Activated naive CD4-positive, alpha-beta T cell treated with anti-CD3 and anti-CD28 coated beads for 36 hours (primary cell): ENCODE measurements at regions not wholly inside any gene's neighbourhood (a gene's known extent, or its start where the extent isn't known, plus 50 kb on each side); places are given as distances from the start of the nearest gene placed in this dataset.
A peak's percentile ranks its signal among the peaks of the same experiment; 100 is the strongest.

Experiments
- CTCF ChIA-PET: fragments of 350-600 bp; sonication (Branson Sonifier 250); formaldehyde crosslinking; loops from one replicate; lab custom pipeline; 2021; ENCODE audit warnings: antibody characterized with exemption; lab: Charles Lee
- DNase-seq: peaks from one replicate; pipeline ENCODE4 v3.0.0-alpha.2; 2020
- H3K27ac Mint-ChIP-seq: one replicate; pipeline ENCODE4 v1.8.0; 2021; ENCODE audit warnings: mild to moderate bottlenecking, mixed read lengths
- H3K27me3 Mint-ChIP-seq: one replicate; pipeline ENCODE4 v1.8.0; 2021; ENCODE audit warnings: low read depth, mixed read lengths
- H3K36me3 Mint-ChIP-seq: one replicate; pipeline ENCODE4 v1.8.0; 2021; ENCODE audit warnings: low read depth, mixed read lengths
- H3K4me1 Mint-ChIP-seq: one replicate; pipeline ENCODE4 v1.8.0; 2021; ENCODE audit warnings: low read depth, mixed read lengths
- H3K4me3 Mint-ChIP-seq: one replicate; pipeline ENCODE4 v1.8.0; 2021; ENCODE audit warnings: mild to moderate bottlenecking, moderate library complexity, mixed read lengths
- H3K9me3 Mint-ChIP-seq: one replicate; pipeline ENCODE4 v1.8.0; 2021; ENCODE audit warnings: mixed read lengths
- intact Hi-C: fragments of 100-400 bp; cut with micrococcal nuclease; formaldehyde crosslinking; loops from one replicate; pipeline ENCODE4 v1.15.1; 2023

- no peak for DNase-seq
- Mint-ChIP-seq H3K27me3 (no peaks in the 10 kb centered on the region), H3K36me3 (no peaks in the 10 kb centered on the region), H3K4me3 (no peak overlapping the region), H3K4me1 (no peaks in the 10 kb centered on the region), H3K27ac (no peak overlapping the region), H3K9me3 (no peaks in the 10 kb centered on the region)
- CTCF ChIA-PET, result no interaction called here
- intact Hi-C loops, result no loop called here
Observed at GRCh38 chrY:17368413-17368812, 511.6 kb downstream of the CDY2B start.

DNA sequence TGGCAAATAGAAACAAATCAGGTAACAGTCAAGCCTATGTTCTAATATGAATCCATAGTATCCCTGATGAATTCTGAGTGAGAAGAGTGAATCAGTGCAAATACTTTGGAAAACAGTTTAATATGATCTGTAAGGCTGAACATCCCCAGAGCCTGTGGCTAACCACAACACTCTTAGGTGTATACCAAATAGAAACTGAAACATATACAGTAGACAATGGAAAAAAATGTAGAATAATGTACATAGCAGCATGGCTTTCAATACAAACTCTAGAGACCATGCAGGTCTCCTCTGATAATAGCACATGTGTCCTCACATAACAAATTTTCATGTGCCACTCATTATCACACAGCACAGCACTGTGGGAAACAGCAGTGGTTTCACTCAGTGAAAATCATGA, 513.6 kb downstream of the CDY2B start:
- DNase-seq, result no peak
- intact Hi-C loops, result no loop called here
- Mint-ChIP-seq H3K27me3 (no peaks in the 10 kb centered on the region), H3K36me3 (no peaks in the 10 kb centered on the region), H3K4me3 (no peak overlapping the region), H3K4me1 (no peaks in the 10 kb centered on the region), H3K9me3 (no peaks in the 10 kb centered on the region), H3K27ac (no peak overlapping the region)
- CTCF ChIA-PET, result no interaction called here

- Mint-ChIP-seq H3K9me3 (peaks cover 5% of the 10 kb centered on the region), H3K4me1 (no peaks in the 10 kb centered on the region), H3K36me3 (no peaks in the 10 kb centered on the region), H3K27ac (no peak overlapping the region), H3K27me3 (no peaks in the 10 kb centered on the region), H3K4me3 (no peak overlapping the region)
- CTCF ChIA-PET, result no interaction called here
- intact Hi-C loops, result no loop called here
- no peak for DNase-seq
Observed at GRCh38 chrY:17339028-17339427, 541.0 kb downstream of the CDY2B start.

- no peaks in the 10 kb centered on the region for H3K27me3 Mint-ChIP-seq
- no peaks in the 10 kb centered on the region for H3K9me3 Mint-ChIP-seq
- no peaks in the 10 kb centered on the region for H3K36me3 Mint-ChIP-seq
- CTCF ChIA-PET, result no interaction called here
- DNase-seq, result no peak
- no peak overlapping the region for H3K27ac Mint-ChIP-seq
- intact Hi-C loops, result no loop called here
- no peaks in the 10 kb centered on the region for H3K4me1 Mint-ChIP-seq
- no peak overlapping the region for H3K4me3 Mint-ChIP-seq
Observed at GRCh38 chrY:17330733-17331132, 549.3 kb downstream of the CDY2B start.

DNA sequence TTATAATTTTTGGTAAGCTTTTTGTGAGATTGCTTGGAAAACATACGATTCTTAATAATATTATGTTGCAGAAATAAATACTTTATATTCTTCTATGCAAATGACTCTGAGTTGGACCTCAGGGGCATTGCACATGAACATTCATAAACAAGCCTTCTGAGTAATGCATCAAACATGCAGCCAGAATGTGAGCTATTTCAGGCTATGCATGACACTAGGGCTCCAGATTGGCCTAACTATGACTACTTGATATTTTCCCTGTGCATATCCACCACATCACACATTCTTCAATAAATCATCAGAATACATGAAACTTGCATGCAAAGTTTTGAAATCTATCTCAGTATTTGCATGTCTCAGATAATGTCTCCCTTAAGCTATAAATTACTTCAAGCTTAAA, 560.1 kb downstream of the CDY2B start:
- Mint-ChIP-seq H3K4me3 (no peak overlapping the region), H3K36me3 (no peaks in the 10 kb centered on the region), H3K27me3 (no peaks in the 10 kb centered on the region), H3K9me3 (peaks cover 3% of the 10 kb centered on the region), H3K4me1 (no peaks in the 10 kb centered on the region), H3K27ac (no peak overlapping the region)
- no peak for DNase-seq
- CTCF ChIA-PET, result no interaction called here
- intact Hi-C loops, result no loop called here

DNA sequence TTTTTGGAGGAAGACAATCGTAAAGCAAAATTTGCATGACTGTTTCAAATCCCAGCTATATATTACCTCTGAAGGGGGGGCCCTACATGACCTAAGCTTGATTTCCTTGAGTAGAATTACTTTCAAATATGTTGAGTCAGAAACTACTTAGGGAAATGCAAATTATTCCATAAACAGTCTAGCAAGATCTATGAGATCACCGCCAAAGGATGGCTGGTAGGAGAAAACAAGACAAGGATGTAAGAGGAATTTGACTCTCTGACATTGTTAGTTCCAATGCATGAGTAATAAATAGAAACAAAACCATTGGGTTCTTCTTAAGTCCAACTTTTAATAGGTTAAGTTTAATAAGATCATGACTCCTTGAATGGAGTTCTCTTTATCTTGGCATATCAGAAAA, 561.4 kb downstream of the CDY2B start:
- intact Hi-C loops, result no loop called here
- CTCF ChIA-PET, result no interaction called here
- no peak for DNase-seq
- Mint-ChIP-seq H3K4me3 (no peak overlapping the region), H3K27ac (no peak overlapping the region), H3K9me3 (no peaks in the 10 kb centered on the region), H3K36me3 (no peaks in the 10 kb centered on the region), H3K4me1 (no peaks in the 10 kb centered on the region), H3K27me3 (no peaks in the 10 kb centered on the region)

- no peaks in the 10 kb centered on the region for H3K36me3 Mint-ChIP-seq
- no peaks in the 10 kb centered on the region for H3K4me1 Mint-ChIP-seq
- H3K27ac Mint-ChIP-seq, result no peak overlapping the region
- H3K9me3 Mint-ChIP-seq, result peaks cover 1% of the 10 kb centered on the region
- no peaks in the 10 kb centered on the region for H3K27me3 Mint-ChIP-seq
- H3K4me3 Mint-ChIP-seq, result no peak overlapping the region
- DNase-seq, result peak; percentile 3
- intact Hi-C loops, result no loop called here
- CTCF ChIA-PET, result no interaction called here
Observed at GRCh38 chrY:17277056-17277455, 603.0 kb downstream of the CDY2B start.

- H3K9me3 Mint-ChIP-seq, result no peaks in the 10 kb centered on the region
- CTCF ChIA-PET, result no interaction called here
- H3K4me3 Mint-ChIP-seq, result no peak overlapping the region
- intact Hi-C loops, result no loop called here
- no peaks in the 10 kb centered on the region for H3K36me3 Mint-ChIP-seq
- no peaks in the 10 kb centered on the region for H3K27me3 Mint-ChIP-seq
- no peak for DNase-seq
- H3K4me1 Mint-ChIP-seq, result no peaks in the 10 kb centered on the region
- no peak overlapping the region for H3K27ac Mint-ChIP-seq
Observed at GRCh38 chrY:17259497-17259896, 620.5 kb downstream of the CDY2B start.

DNA sequence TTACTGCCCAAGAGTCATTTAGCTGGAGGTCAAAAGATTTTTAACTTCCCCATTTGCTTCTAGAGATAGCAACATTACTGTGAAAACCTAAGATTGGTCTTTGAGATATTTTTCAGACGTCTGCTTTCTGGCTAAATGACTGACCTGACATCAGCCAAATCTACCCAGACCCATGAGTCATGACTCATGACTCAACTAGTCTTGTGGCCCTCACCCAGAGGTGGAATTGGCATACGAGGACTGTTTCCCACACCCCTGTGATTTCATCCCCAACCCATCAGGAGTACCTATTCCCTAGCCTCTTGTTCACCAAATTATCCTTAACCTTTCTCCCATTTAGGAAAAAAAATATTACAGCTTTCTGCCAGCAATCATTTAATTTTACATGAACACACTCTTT, 641.6 kb downstream of the CDY2B start:
- intact Hi-C loops, result no loop called here
- Mint-ChIP-seq H3K36me3 (no peaks in the 10 kb centered on the region), H3K27ac (no peak overlapping the region), H3K9me3 (peaks cover 5% of the 10 kb centered on the region), H3K4me1 (no peaks in the 10 kb centered on the region), H3K27me3 (no peaks in the 10 kb centered on the region), H3K4me3 (no peak overlapping the region)
- CTCF ChIA-PET, result no interaction called here
- DNase-seq, result no peak

GRCh38 chrY:17235769-17236168, 644.3 kb downstream of the CDY2B start:
- CTCF ChIA-PET, result no interaction called here
- Mint-ChIP-seq H3K9me3 (peaks cover 1% of the 10 kb centered on the region), H3K27me3 (no peaks in the 10 kb centered on the region), H3K4me3 (no peak overlapping the region), H3K27ac (no peak overlapping the region), H3K36me3 (no peaks in the 10 kb centered on the region), H3K4me1 (no peaks in the 10 kb centered on the region)
- no peak for DNase-seq
- intact Hi-C loops, result no loop called here

- Mint-ChIP-seq H3K27me3 (no peaks in the 10 kb centered on the region), H3K4me1 (no peaks in the 10 kb centered on the region), H3K27ac (no peak overlapping the region), H3K4me3 (no peak overlapping the region), H3K36me3 (no peaks in the 10 kb centered on the region), H3K9me3 (no peaks in the 10 kb centered on the region)
- intact Hi-C loops, result no loop called here
- CTCF ChIA-PET, result no interaction called here
- no peak for DNase-seq
Observed at GRCh38 chrY:17233435-17234109, 646.4 kb downstream of the CDY2B start.

GRCh38 chrY:17231994-17232393, 648.0 kb downstream of the CDY2B start:
- H3K36me3 Mint-ChIP-seq, result no peaks in the 10 kb centered on the region
- no peaks in the 10 kb centered on the region for H3K27me3 Mint-ChIP-seq
- no peak overlapping the region for H3K4me3 Mint-ChIP-seq
- no peaks in the 10 kb centered on the region for H3K9me3 Mint-ChIP-seq
- no peaks in the 10 kb centered on the region for H3K4me1 Mint-ChIP-seq
- intact Hi-C loops, result no loop called here
- DNase-seq, result no peak
- H3K27ac Mint-ChIP-seq, result no peak overlapping the region
- CTCF ChIA-PET, result no interaction called here

GRCh38 chrY:17223502-17223901, 656.5 kb downstream of the CDY2B start:
- Mint-ChIP-seq H3K4me3 (no peak overlapping the region), H3K36me3 (no peaks in the 10 kb centered on the region), H3K27ac (no peak overlapping the region), H3K27me3 (no peaks in the 10 kb centered on the region), H3K9me3 (peaks cover 7% of the 10 kb centered on the region), H3K4me1 (no peaks in the 10 kb centered on the region)
- CTCF ChIA-PET, result no interaction called here
- intact Hi-C loops, result no loop called here
- DNase-seq, result no peak
